ENCODE measurements at regions not wholly inside any gene's neighbourhood (a gene's known extent, or its start where the extent isn't known, plus 50 kb on each side); places are given as distances from the start of the nearest gene placed in this dataset.

GRCh38 chr1:53381790-53382401, 54.0 kb upstream of the LRP8 start (continued):
- no peak for TF ChIP-seq CHD4 (IDR thresholded peaks at IDR 0.05; ENCODE audit: insufficient read depth, insufficient replicate concordance, low read depth, low read length, poor library complexity, severe bottlenecking)
- TF ChIP-seq NFATC3 (IDR thresholded peaks at IDR 0.05) = no peak
- TF ChIP-seq, protein P1, sequence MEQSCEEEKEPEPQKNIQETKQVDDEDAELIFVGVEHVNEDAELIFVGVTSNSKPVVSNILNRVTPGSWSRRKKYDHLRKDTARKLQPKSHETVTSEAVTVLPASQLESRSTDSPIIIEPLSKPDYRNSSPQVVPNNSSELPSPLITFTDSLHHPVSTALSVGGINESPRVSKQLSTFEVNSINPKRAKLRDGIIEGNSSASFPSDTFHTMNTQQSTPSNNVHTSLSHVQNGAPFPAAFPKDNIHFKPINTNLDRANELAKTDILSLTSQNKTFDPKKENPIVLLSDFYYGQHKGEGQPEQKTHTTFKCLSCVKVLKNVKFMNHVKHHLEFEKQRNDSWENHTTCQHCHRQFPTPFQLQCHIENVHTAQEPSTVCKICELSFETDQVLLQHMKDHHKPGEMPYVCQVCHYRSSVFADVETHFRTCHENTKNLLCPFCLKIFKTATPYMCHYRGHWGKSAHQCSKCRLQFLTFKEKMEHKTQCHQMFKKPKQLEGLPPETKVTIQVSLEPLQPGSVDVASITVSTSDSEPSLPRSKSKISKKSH (CRISPR knock-in tag; IDR thresholded peaks at IDR 0.05) = no peak
- TF ChIP-seq FOSL1 (tag; conservative IDR thresholded peaks at IDR 0.05) = peak; percentile 61
- TF ChIP-seq ID3 (CRISPR knock-in tag; IDR thresholded peaks at IDR 0.05) = no peak
- no peak for TF ChIP-seq ID3 (tag; IDR thresholded peaks at IDR 0.05)
- no peak for TF ChIP-seq ZNF431 (CRISPR knock-in tag; IDR thresholded peaks at IDR 0.05)
- TF ChIP-seq ZBTB33 (CRISPR knock-in tag; IDR thresholded peaks at IDR 0.05) = no peak
- no peak for TF ChIP-seq FOXM1 (IDR thresholded peaks at IDR 0.05; ENCODE audit: low read depth)
- TF ChIP-seq FOXM1 (CRISPR knock-in tag; IDR thresholded peaks at IDR 0.05; ENCODE audit: low read depth) = no peak
